Breast epithelium (tissue), 4 donors: ENCODE measurements at regions not wholly inside any gene's neighbourhood (a gene's known extent, or its start where the extent isn't known, plus 50 kb on each side); places are given as distances from the start of the nearest gene placed in this dataset.

Source experiments
- DNase-seq, 2 donors: peaks; one replicate each; pipeline ENCODE4 v3.0.0-alpha.2; 2019; ENCODE audit warnings: low spot score in 2 of 2
- H3K27ac ChIP-seq, 2 donors: fragments of 200-600 bp; sonication (generic) in 1 of 2; one replicate each; pipeline ENCODE4 v1.5.1; 2016 to 2019; ENCODE audit warnings: mild to moderate bottlenecking in 1 of 2
- H3K27me3 ChIP-seq, 2 donors: fragments of 200-600 bp; sonication (generic) in 1 of 2; one replicate each; pipeline versions ENCODE4 v1.5.1 to v1.6.0; 2017 to 2019; ENCODE audit warnings: control low read depth in 1 of 2, mild to moderate bottlenecking in 1 of 2
- H3K36me3 ChIP-seq: fragments of 200-600 bp; one replicate; pipeline ENCODE4 v1.5.1; 2019
- H3K4me1 ChIP-seq, 2 donors: fragments of 200-600 bp; sonication (generic); one replicate each; pipeline ENCODE4 v1.5.1; 2016 to 2019; ENCODE audit warnings: control low read depth in 1 of 2
- H3K4me3 ChIP-seq, 3 donors: fragments of 200-600 bp; sonication (generic); 1 replicate in 2 of 3; 2 replicates in 1 of 3; pipeline ENCODE4 v1.5.1; 2016 to 2019; ENCODE audit warnings: mild to moderate bottlenecking in 3 of 3, moderate library complexity in 2 of 3
- H3K9me3 ChIP-seq, 2 donors: fragments of 200-600 bp; sonication (generic) in 1 of 2; one replicate each; pipeline ENCODE4 v1.5.1; 2016 to 2019; ENCODE audit warnings: control low read depth in 1 of 2
- POLR2A ChIP-seq: fragments of 450-650 bp; IDR thresholded peaks from one replicate; pipeline ENCODE4 v1.6.1; 2016; ENCODE audit warnings: antibody characterized with exemption, mild to moderate bottlenecking, moderate library complexity
- POLR2AphosphoS5 ChIP-seq, 3 donors: sonication (generic); formaldehyde crosslinking; IDR thresholded peaks; one replicate each; pipeline ENCODE4 v1.6.1; 2017; ENCODE audit warnings: antibody characterized with exemption in 3 of 3
- intact Hi-C: fragments of 100-400 bp; cut with DNase I; formaldehyde crosslinking; loops from one replicate; pipeline ENCODE4 v1.15.1; 2023; ENCODE audit warnings: low total_unique reads
- TF ChIP-seq, protein P1 (sequence below), 3 donors: fragments of 450-650 bp; IDR thresholded peaks; one replicate each; pipeline ENCODE4 v1.5.1; 2016 to 2017; ENCODE audit warnings: antibody characterized with exemption in 3 of 3, mild to moderate bottlenecking in 3 of 3, moderate library complexity in 3 of 3

DNA sequence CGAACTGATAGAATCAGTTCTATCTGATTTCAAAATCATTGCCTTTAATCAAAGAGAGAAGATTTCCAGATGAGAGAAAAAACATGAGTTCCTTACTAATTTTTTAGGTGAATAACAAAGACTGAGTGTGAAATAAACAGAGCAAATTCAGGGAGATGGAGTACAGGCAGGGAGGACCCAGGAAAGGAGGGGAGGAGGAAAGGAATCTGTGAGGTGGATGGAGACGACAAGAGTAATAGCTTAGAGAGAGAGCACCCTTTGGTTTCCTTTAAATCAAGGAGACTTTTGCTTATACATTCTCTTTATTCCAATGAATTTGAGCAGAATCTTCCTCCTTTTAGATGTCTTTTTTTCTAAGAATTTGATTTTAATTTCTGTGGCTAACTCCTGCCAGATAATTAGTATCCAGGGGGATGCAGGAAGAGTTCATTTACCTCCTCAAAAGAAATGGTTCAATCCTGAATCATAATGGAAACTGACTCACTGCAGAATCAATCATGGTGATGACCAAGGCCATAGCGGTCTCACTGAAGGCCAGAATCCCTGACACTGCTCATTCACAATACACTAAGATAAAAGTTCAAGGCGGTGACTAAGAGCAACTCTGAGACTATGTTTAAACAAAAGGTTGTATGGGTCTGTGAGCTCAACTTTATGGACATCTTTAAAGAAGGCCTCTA is 234.0 kb upstream of the ZC3H12C start:
- H3K4me1 ChIP-seq: no peaks in the 10 kb centered on the region
- no peaks in the 10 kb centered on the region for H3K9me3 ChIP-seq
- TF ChIP-seq, protein P1, sequence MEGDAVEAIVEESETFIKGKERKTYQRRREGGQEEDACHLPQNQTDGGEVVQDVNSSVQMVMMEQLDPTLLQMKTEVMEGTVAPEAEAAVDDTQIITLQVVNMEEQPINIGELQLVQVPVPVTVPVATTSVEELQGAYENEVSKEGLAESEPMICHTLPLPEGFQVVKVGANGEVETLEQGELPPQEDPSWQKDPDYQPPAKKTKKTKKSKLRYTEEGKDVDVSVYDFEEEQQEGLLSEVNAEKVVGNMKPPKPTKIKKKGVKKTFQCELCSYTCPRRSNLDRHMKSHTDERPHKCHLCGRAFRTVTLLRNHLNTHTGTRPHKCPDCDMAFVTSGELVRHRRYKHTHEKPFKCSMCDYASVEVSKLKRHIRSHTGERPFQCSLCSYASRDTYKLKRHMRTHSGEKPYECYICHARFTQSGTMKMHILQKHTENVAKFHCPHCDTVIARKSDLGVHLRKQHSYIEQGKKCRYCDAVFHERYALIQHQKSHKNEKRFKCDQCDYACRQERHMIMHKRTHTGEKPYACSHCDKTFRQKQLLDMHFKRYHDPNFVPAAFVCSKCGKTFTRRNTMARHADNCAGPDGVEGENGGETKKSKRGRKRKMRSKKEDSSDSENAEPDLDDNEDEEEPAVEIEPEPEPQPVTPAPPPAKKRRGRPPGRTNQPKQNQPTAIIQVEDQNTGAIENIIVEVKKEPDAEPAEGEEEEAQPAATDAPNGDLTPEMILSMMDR (IDR thresholded peaks at IDR 0.05): no peak
- TF ChIP-seq POLR2AphosphoS5 (IDR thresholded peaks at IDR 0.05): no peak
- no peak for TF ChIP-seq POLR2A
- no peaks in the 10 kb centered on the region for H3K36me3 ChIP-seq
- intact Hi-C loops: no loop called here
- H3K4me3 ChIP-seq: no peak overlapping the region
- H3K27ac ChIP-seq: no peak overlapping the region
- H3K27me3 ChIP-seq: no peaks in the 10 kb centered on the region
- no peak for DNase-seq

DNA sequence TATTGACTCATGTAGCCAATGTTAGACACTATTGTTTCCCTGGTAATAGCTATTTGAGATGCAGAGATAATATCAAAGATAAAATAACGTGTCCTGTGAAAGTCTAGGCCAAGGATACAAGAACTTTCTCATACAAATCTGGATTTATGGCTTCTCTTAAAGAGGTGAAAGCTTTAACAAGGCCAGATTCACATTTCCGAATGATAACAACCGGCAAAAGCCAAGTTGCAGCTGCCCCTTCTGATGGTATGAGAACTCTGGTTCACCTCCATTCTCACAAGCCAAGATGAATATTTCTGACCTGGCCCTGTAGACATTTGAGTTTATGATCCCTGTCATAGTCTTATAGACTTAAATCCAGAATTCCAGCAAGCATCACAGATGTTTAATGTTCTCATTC is 230.4 kb upstream of the ZC3H12C start:
- intact Hi-C loops: no loop called here

DNA sequence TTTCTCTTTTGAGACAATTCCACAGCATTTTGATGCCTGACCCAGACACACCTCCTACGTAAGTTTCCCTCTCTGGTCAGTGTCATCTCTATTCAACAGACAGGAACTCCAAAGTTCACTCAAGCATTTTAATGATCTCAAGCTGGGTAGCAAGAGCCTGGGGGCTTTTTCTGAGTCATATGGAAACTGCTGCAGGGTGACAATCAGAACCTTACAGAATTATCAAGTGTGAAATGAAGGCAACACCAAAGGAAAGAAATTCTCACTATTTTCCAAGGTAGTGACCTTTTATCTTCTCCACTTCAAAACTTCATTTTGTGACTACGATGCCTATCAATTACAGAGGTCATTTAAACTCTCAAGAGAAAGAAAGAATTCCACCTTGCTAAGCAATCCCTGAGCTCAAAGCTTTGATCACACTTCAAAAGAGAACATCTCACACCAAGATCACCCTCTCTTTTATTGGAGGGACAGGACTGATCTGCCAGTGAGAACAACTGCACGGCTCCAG is 229.0 kb upstream of the ZC3H12C start:
- intact Hi-C loops: no loop called here
- no peak for DNase-seq
- Histone ChIP-seq H3K27me3 (no peaks in the 10 kb centered on the region), H3K9me3 (no peaks in the 10 kb centered on the region), H3K36me3 (no peaks in the 10 kb centered on the region), H3K4me3 (no peak overlapping the region), H3K4me1 (no peaks in the 10 kb centered on the region), H3K27ac (no peak overlapping the region)
- TF ChIP-seq POLR2A: no peak
- TF ChIP-seq, protein P1 (IDR thresholded peaks at IDR 0.05): no peak
- no peak for TF ChIP-seq POLR2AphosphoS5 (IDR thresholded peaks at IDR 0.05)

More for the DNA sequence above, 230.4 kb upstream of the ZC3H12C start:
- Histone ChIP-seq H3K36me3 (no peaks in the 10 kb centered on the region), H3K27me3 (no peaks in the 10 kb centered on the region), H3K4me1 (no peaks in the 10 kb centered on the region), H3K4me3 (no peak overlapping the region), H3K27ac (no peak overlapping the region), H3K9me3 (no peaks in the 10 kb centered on the region)
- no peak for DNase-seq
- TF ChIP-seq POLR2AphosphoS5 (IDR thresholded peaks at IDR 0.05) (no peak), POLR2A (no peak)
- TF ChIP-seq, protein P1 (IDR thresholded peaks at IDR 0.05): no peak

- Histone ChIP-seq H3K9me3 (no peaks in the 10 kb centered on the region), H3K36me3 (no peaks in the 10 kb centered on the region), H3K27me3 (no peaks in the 10 kb centered on the region), H3K27ac (no peak overlapping the region), H3K4me1 (no peaks in the 10 kb centered on the region), H3K4me3 (no peak overlapping the region)
- intact Hi-C loops: no loop called here
- DNase-seq: no peak
- TF ChIP-seq, protein P1 (IDR thresholded peaks at IDR 0.05): no peak
- TF ChIP-seq POLR2A: no peak
- no peak for TF ChIP-seq POLR2AphosphoS5 (IDR thresholded peaks at IDR 0.05)
These were observed 228.2 kb upstream of the ZC3H12C start for GRCh38 chr11:109864834-109865547.

- no peaks in the 10 kb centered on the region for H3K27me3 ChIP-seq
- H3K4me3 ChIP-seq: no peak overlapping the region
- H3K36me3 ChIP-seq: no peaks in the 10 kb centered on the region
- TF ChIP-seq, protein P1 (IDR thresholded peaks at IDR 0.05): no peak
- TF ChIP-seq POLR2AphosphoS5 (IDR thresholded peaks at IDR 0.05) (no peak), POLR2A (no peak)
- no peaks in the 10 kb centered on the region for H3K4me1 ChIP-seq
- no peak for DNase-seq
- H3K27ac ChIP-seq: no peak overlapping the region
- no peaks in the 10 kb centered on the region for H3K9me3 ChIP-seq
- intact Hi-C loops: no loop called here
These were observed 227.5 kb upstream of the ZC3H12C start for GRCh38 chr11:109865548-109866186.
